Neural progenitor cell (in vitro differentiated cells): ENCODE measurements at regions not wholly inside any gene's neighbourhood (a gene's known extent, or its start where the extent isn't known, plus 50 kb on each side); places are given as distances from the start of the nearest gene placed in this dataset.

ENCODE experiments used
- EZH2 ChIP-seq: fragments of 200-600 bp; sonication (generic); IDR thresholded peaks from 2 replicates; pipeline ENCODE4 v1.6.1; 2017; ENCODE audit warnings: antibody characterized with exemption, mild to moderate bottlenecking, moderate library complexity
- EZH2phosphoT487 ChIP-seq: fragments of 200-600 bp; sonication (generic); IDR thresholded peaks from 2 replicates; pipeline ENCODE4 v1.6.1; 2017; ENCODE audit warnings: antibody characterized with exemption

DNA sequence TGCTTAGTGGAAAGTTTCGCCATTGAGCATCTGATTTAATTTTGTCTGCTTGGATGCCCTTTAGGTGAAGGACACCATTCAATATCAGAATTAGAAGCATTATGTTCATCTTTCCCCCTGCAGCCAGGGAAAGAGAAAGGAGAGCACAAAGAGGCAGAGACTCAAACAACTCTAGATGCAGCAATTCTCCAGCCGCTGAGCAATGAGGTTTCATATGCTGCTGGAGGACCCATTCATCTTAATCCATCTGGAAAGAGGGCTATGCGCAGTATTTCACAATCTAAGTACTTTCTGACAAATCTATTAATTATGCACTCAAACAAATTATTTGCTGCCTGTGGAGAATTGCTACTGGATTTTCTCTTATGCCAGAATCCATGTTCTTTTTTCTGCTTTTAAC, 527.0 kb upstream of the TUSC1 start:
- no peak for TF ChIP-seq EZH2phosphoT487
- TF ChIP-seq EZH2: no peak
